Panc1 (cell line): ENCODE measurements at regions not wholly inside any gene's neighbourhood (a gene's known extent, or its start where the extent isn't known, plus 50 kb on each side); places are given as distances from the start of the nearest gene placed in this dataset.

Source experiments
- POLR2AphosphoS5 ChIP-seq: IDR thresholded peaks from 2 replicates; pipeline ENCODE4 v1.6.1; 2012; ENCODE audit warnings: mild to moderate bottlenecking, low read depth, low read length, moderate library complexity
- REST ChIP-seq, 2 experiments: IDR thresholded peaks; 2 replicates each; pipeline ENCODE4 v1.6.1; 2011 to 2012; ENCODE audit warnings: low read depth in 2 of 2, control low read depth in 1 of 2, low read length in 1 of 2, mild to moderate bottlenecking in 1 of 2, moderate library complexity in 1 of 2; ENCODE audit not compliant: insufficient read depth in 1 of 2
- TCF7L2 ChIP-seq: IDR thresholded peaks from 2 replicates; pipeline ENCODE4 v1.6.1; 2011; ENCODE audit warnings: mild to moderate bottlenecking, low read depth, low read length, inconsistent platforms
- TF ChIP-seq, protein P1 (sequence below): fragments of 450-650 bp; IDR thresholded peaks from 2 replicates; pipeline ENCODE4 v1.5.1; 2017; ENCODE audit warnings: mild to moderate bottlenecking

DNA sequence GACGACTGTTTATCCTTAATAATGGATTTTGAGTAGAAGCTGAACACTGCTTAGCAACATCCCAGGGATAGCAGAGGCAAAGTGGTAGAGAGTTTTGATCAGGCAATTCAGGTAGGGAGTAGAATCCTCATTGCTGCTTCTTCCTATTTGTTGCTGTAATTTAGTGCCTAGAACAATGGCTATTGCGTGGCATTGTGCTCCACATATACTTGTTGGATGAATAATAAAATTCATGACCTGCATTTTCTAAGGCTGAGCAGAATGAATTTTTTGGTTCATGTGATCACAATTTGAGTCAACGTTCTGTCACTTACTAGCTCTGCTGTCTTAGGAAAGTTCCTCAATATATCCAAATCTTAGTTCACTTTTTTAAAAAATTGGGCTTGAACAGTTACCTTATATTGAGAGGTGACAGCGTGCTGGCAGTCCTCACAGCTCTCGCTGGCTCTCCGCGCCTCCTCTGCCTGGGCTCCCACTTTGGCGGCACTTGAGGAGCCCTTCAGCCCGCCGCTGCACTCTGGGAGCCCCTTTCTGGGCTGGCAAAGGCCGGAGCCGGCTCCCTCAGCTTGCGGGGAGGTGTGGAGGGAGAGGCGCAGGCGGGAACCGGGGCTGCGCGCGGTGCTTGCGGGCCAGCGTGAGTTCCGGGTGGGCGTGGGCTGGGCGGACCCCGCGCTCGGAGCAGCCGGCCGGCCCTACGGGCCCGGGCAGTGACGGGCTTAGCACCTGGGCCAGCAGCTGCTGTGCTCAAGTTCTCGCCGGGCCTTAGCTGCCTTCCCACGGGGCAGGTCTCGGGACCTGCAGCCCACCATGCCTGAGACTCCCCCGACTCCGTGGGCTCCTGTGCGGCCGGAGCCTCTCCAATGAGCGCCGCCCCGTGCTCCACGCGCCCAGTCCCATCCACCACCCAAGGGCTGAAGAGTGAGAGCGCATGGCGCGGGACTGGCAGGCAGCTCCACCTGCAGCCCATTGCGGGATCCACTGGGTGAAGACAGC lies 350.6 kb downstream of the ETS1 start:
- TF ChIP-seq, protein P1, sequence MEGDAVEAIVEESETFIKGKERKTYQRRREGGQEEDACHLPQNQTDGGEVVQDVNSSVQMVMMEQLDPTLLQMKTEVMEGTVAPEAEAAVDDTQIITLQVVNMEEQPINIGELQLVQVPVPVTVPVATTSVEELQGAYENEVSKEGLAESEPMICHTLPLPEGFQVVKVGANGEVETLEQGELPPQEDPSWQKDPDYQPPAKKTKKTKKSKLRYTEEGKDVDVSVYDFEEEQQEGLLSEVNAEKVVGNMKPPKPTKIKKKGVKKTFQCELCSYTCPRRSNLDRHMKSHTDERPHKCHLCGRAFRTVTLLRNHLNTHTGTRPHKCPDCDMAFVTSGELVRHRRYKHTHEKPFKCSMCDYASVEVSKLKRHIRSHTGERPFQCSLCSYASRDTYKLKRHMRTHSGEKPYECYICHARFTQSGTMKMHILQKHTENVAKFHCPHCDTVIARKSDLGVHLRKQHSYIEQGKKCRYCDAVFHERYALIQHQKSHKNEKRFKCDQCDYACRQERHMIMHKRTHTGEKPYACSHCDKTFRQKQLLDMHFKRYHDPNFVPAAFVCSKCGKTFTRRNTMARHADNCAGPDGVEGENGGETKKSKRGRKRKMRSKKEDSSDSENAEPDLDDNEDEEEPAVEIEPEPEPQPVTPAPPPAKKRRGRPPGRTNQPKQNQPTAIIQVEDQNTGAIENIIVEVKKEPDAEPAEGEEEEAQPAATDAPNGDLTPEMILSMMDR = no peak
- TF ChIP-seq REST (IDR thresholded peaks at IDR 0.05; ENCODE audit: insufficient read depth in 1 of 2, low read depth in 2 of 2, low read length in 1 of 2) = no peak
- no peak for TF ChIP-seq POLR2AphosphoS5
- TF ChIP-seq TCF7L2 = no peak
